H1 (cell line): ENCODE measurements at regions not wholly inside any gene's neighbourhood (a gene's known extent, or its start where the extent isn't known, plus 50 kb on each side); places are given as distances from the start of the nearest gene placed in this dataset.

Experiments
- CTCF ChIA-PET: fragments of 300-600 bp; sonication (Branson Sonifier 250); formaldehyde crosslinking; loops from one replicate; lab custom pipeline; 2021; ENCODE audit not compliant: partially characterized antibody; lab: Charles Lee
- POLR2A ChIA-PET: fragments of 300-600 bp; sonication (Branson Sonifier 250); formaldehyde crosslinking; loops from one replicate; lab custom pipeline; 2021; ENCODE audit warnings: inconsistent platforms; ENCODE audit not compliant: partially characterized antibody; lab: Charles Lee
- DNase-seq, 2 experiments: peaks; one replicate each; pipeline versions ENCODE4 v3.0.0 to v3.0.0-alpha.2; 2010 to 2022; ENCODE audit warnings: low spot score in 2 of 2, low read depth in 1 of 2, mixed read lengths in 1 of 2
- FAIRE-seq: peaks from 2 replicates; lab custom pipeline; 2011; peaks lifted over from hg19 to GRCh38; lab: Jason Lieb, UNC
- H2AFZ ChIP-seq: 2 replicates; pipeline ENCODE4 v1.8.1; 2012; ENCODE audit warnings: low read length, inconsistent platforms
- H2AK5ac ChIP-seq: 2 replicates; pipeline ENCODE4 v1.6.1; 2013; ENCODE audit warnings: low read depth, low read length
- H2BK120ac ChIP-seq: replicated peaks from 2 replicates; pipeline ENCODE3; 2013; ENCODE audit warnings: low read depth, low read length, inconsistent platforms
- H2BK12ac ChIP-seq: 2 replicates; pipeline ENCODE4 v1.6.1; 2013; ENCODE audit warnings: low read depth, low read length
- H2BK15ac ChIP-seq: 2 replicates; pipeline ENCODE4 v1.6.1; 2013; ENCODE audit warnings: low read length
- H2BK20ac ChIP-seq: 2 replicates; pipeline ENCODE4 v1.6.1; 2013; ENCODE audit warnings: low read length
- H2BK5ac ChIP-seq: 2 replicates; pipeline ENCODE4 v1.6.1; 2013; ENCODE audit warnings: low read depth, low read length
- H3K14ac ChIP-seq: 2 replicates; pipeline ENCODE4 v1.6.1; 2013; ENCODE audit warnings: inconsistent platforms; ENCODE audit not compliant: insufficient read length
- H3K18ac ChIP-seq: 2 replicates; pipeline ENCODE4 v1.6.1; 2013; ENCODE audit warnings: low read length; ENCODE audit errors: extremely low read depth
- H3K23ac ChIP-seq: 2 replicates; pipeline ENCODE4 v1.6.1; 2013; ENCODE audit warnings: inconsistent platforms; ENCODE audit not compliant: insufficient read length
- H3K23me2 ChIP-seq: 2 replicates; pipeline ENCODE4 v1.6.1; 2013; ENCODE audit warnings: low read depth, low read length
- H3K27ac ChIP-seq: 2 replicates; pipeline ENCODE4 v1.6.1; 2011; ENCODE audit warnings: low read depth, low read length, inconsistent platforms
- H3K27me3 ChIP-seq, 4 experiments: replicated peaks in 1 of 4; 1 replicate in 1 of 4; 2 replicates in 3 of 4; pipeline versions ENCODE4 v1.6.1 to v1.8.1; 2011 to 2013; ENCODE audit warnings: low read length in 3 of 4, mild to moderate bottlenecking in 3 of 4, inconsistent platforms in 2 of 4, mixed read lengths in 2 of 4, moderate library complexity in 1 of 4; ENCODE audit not compliant: control insufficient read depth in 3 of 4, insufficient read depth in 3 of 4; ENCODE audit errors: extremely low read depth in 1 of 4
- H3K36me3 ChIP-seq, 4 experiments: 2 replicates each; pipeline versions ENCODE4 v1.6.1 to v1.8.1; 2011 to 2013; ENCODE audit warnings: mild to moderate bottlenecking in 4 of 4, low read length in 3 of 4, moderate library complexity in 2 of 4, control low read depth in 1 of 4, inconsistent platforms in 1 of 4; ENCODE audit not compliant: insufficient read depth in 4 of 4, control insufficient read depth in 2 of 4
- H3K4ac ChIP-seq: replicated peaks from 2 replicates; pipeline ENCODE3; 2013; ENCODE audit warnings: low read length, low read depth, mixed read lengths, inconsistent platforms; ENCODE audit not compliant: insufficient read length
- H3K4me1 ChIP-seq, 4 experiments: replicated peaks in 1 of 4; 1 replicate in 1 of 4; 2 replicates in 3 of 4; pipeline versions ENCODE4 v1.6.1 to v1.8.1; 2011 to 2013; ENCODE audit warnings: low read length in 3 of 4, inconsistent platforms in 2 of 4, mixed read lengths in 1 of 4; ENCODE audit not compliant: insufficient read depth in 4 of 4, control insufficient read depth in 3 of 4
- H3K4me2 ChIP-seq, 2 experiments: 2 replicates each; pipeline versions ENCODE4 v1.6.1 to v1.8.1; 2011 to 2013; ENCODE audit warnings: low read depth in 2 of 2, low read length in 2 of 2, control low read depth in 1 of 2, inconsistent platforms in 1 of 2, mild to moderate bottlenecking in 1 of 2; ENCODE audit not compliant: insufficient read depth in 1 of 2
- H3K4me3 ChIP-seq, 4 experiments: fragments of 200-600, 300-600 bp in 1 of 4; sonication (generic), shearing (Covaris generic), sonication (Bioruptor Twin) in 1 of 4; 2 replicates each; pipeline versions ENCODE4 v1.5.1 to v1.8.1; 2011 to 2016; ENCODE audit warnings: low read length in 4 of 4, low read depth in 3 of 4, control low read depth in 2 of 4, inconsistent platforms in 2 of 4, mild to moderate bottlenecking in 2 of 4, mixed read lengths in 1 of 4, moderate library complexity in 1 of 4; ENCODE audit not compliant: insufficient read depth in 2 of 4; ENCODE audit errors: extremely low read depth in 1 of 4
- H3K56ac ChIP-seq: replicated peaks from 2 replicates; pipeline ENCODE3; 2013; ENCODE audit warnings: low read depth, mild to moderate bottlenecking, mixed read lengths, low read length, inconsistent platforms; ENCODE audit not compliant: insufficient read length
- H3K79me1 ChIP-seq: 2 replicates; pipeline ENCODE4 v1.6.1; 2013; ENCODE audit warnings: low read depth, low read length, control low read depth
- H3K79me2 ChIP-seq, 2 experiments: 2 replicates each; pipeline versions ENCODE4 v1.6.1 to v1.8.1; 2012 to 2013; ENCODE audit warnings: low read length in 2 of 2, mild to moderate bottlenecking in 2 of 2, inconsistent platforms in 1 of 2; ENCODE audit not compliant: insufficient read depth in 2 of 2, control insufficient read depth in 1 of 2
- H3K9ac ChIP-seq, 4 experiments: replicated peaks in 1 of 4; 1 replicate in 1 of 4; 2 replicates in 3 of 4; pipeline versions ENCODE4 v1.6.1 to v1.8.1; 2011 to 2013; ENCODE audit warnings: low read depth in 3 of 4, low read length in 3 of 4, control low read depth in 2 of 4, mild to moderate bottlenecking in 2 of 4, moderate library complexity in 2 of 4, inconsistent platforms in 1 of 4; ENCODE audit errors: extremely low read depth in 1 of 4
- H3K9me3 ChIP-seq, 2 experiments: 2 replicates each; pipeline versions ENCODE4 v1.6.1 to v1.8.1; 2012 to 2013; ENCODE audit warnings: mild to moderate bottlenecking in 2 of 2, moderate library complexity in 2 of 2, control low read depth in 1 of 2, inconsistent platforms in 1 of 2, low read depth in 1 of 2, low read length in 1 of 2, mixed read lengths in 1 of 2; ENCODE audit not compliant: insufficient read depth in 2 of 2
- H4K20me1 ChIP-seq, 2 experiments: replicated peaks in 1 of 2; 2 replicates each; pipeline versions ENCODE3 to v1.8.1; 2011 to 2013; ENCODE audit warnings: inconsistent platforms in 2 of 2, low read length in 2 of 2, mild to moderate bottlenecking in 1 of 2; ENCODE audit not compliant: insufficient read depth in 2 of 2, control insufficient read depth in 1 of 2
- H4K5ac ChIP-seq: 2 replicates; pipeline ENCODE4 v1.6.1; 2013; ENCODE audit warnings: low read length, low read depth, mixed read lengths, inconsistent platforms; ENCODE audit not compliant: insufficient read length
- H4K8ac ChIP-seq: 2 replicates; pipeline ENCODE4 v1.8.0; 2013; ENCODE audit warnings: mild to moderate bottlenecking, moderate library complexity, low read length, inconsistent platforms; ENCODE audit not compliant: insufficient read depth; ENCODE audit errors: extremely low read depth
- H4K91ac ChIP-seq: replicated peaks from 2 replicates; pipeline ENCODE3; 2013; ENCODE audit warnings: low read length, mixed read lengths, inconsistent platforms; ENCODE audit not compliant: insufficient read length
- CTCF ChIP-seq, 3 experiments: IDR thresholded peaks; 1 replicate in 2 of 3; 2 replicates in 1 of 3; pipeline versions ENCODE4 v1.5.1 to v1.6.1; 2011; ENCODE audit warnings: low read length in 3 of 3, mild to moderate bottlenecking in 3 of 3, inconsistent platforms in 2 of 3, low read depth in 1 of 3, moderate library complexity in 1 of 3; ENCODE audit not compliant: insufficient read depth in 1 of 3; ENCODE audit errors: control extremely low read depth in 1 of 3
- EGR1 ChIP-seq: IDR thresholded peaks from 2 replicates; pipeline ENCODE4 v1.6.1; 2011; ENCODE audit warnings: low read depth, low read length, borderline replicate concordance
- EP300 ChIP-seq, 2 experiments: IDR thresholded peaks; 1 replicate in 1 of 2; 2 replicates in 1 of 2; pipeline ENCODE4 v1.6.1; 2011 to 2012; ENCODE audit warnings: low read depth in 2 of 2, low read length in 2 of 2, mild to moderate bottlenecking in 2 of 2, borderline replicate concordance in 1 of 2, inconsistent platforms in 1 of 2, moderate library complexity in 1 of 2
- EZH2 ChIP-seq: fragments of 200-600 bp; sonication (generic); IDR thresholded peaks from 2 replicates; pipeline ENCODE4 v1.7.1; 2012; ENCODE audit warnings: low read depth, mild to moderate bottlenecking, moderate library complexity, low read length, inconsistent platforms; ENCODE audit not compliant: severe bottlenecking
- FOSL1 ChIP-seq: IDR thresholded peaks from 2 replicates; pipeline ENCODE4 v1.6.1; 2011; ENCODE audit warnings: mild to moderate bottlenecking, low read depth, low read length, moderate library complexity; ENCODE audit not compliant: insufficient read depth
- HDAC2 ChIP-seq, 2 experiments: fragments of 300-600 bp in 1 of 2; sonication (generic) in 1 of 2; IDR thresholded peaks; 2 replicates each; pipeline ENCODE4 v1.6.1; 2011 to 2012; ENCODE audit warnings: low read depth in 2 of 2, low read length in 2 of 2, mild to moderate bottlenecking in 2 of 2, moderate library complexity in 2 of 2, borderline replicate concordance in 1 of 2, inconsistent platforms in 1 of 2
- KDM1A ChIP-seq: fragments of 200-600, 300-600 bp; sonication (generic); IDR thresholded peaks from 2 replicates; pipeline ENCODE4 v1.7.1; 2016; ENCODE audit warnings: mild to moderate bottlenecking, low read length, borderline replicate concordance
- NRF1 ChIP-seq: IDR thresholded peaks from 2 replicates; pipeline ENCODE4 v1.6.1; 2011; ENCODE audit warnings: mild to moderate bottlenecking, low read depth, low read length, improper control_type of control experiment
- SIN3A ChIP-seq, 2 experiments: IDR thresholded peaks in 1 of 2; conservative IDR thresholded peaks in 1 of 2; 2 replicates each; pipeline ENCODE4 v1.6.1; 2011 to 2012; ENCODE audit warnings: low read length in 2 of 2, improper control_type of control experiment in 1 of 2, low read depth in 1 of 2, mild to moderate bottlenecking in 1 of 2
- SIRT6 ChIP-seq: IDR thresholded peaks from one replicate; pipeline ENCODE4 v1.7.1; 2012; ENCODE audit warnings: low read length, inconsistent platforms
- TAF1 ChIP-seq: IDR thresholded peaks from 2 replicates; pipeline ENCODE4 v1.6.1; 2011; ENCODE audit warnings: mild to moderate bottlenecking, low read depth, low read length
- TBP ChIP-seq: IDR thresholded peaks from 2 replicates; pipeline ENCODE4 v1.6.1; 2011; ENCODE audit warnings: low read depth, low read length, improper control_type of control experiment
- TCF12 ChIP-seq: IDR thresholded peaks from 2 replicates; pipeline ENCODE4 v1.6.1; 2011; ENCODE audit warnings: low read depth, mild to moderate bottlenecking, low read length

GRCh38 chr4:158013858-158014257 is 159.0 kb downstream of the GASK1B start:
- H3K9ac ChIP-seq = no peak overlapping the region
- H3K36me3 ChIP-seq = no peaks in the 10 kb centered on the region
- no peak overlapping the region for H2BK20ac ChIP-seq
- no peak for FAIRE-seq
- no peak overlapping the region for H3K18ac ChIP-seq
- no peak overlapping the region for H3K27ac ChIP-seq
- H3K4me2 ChIP-seq = no peak overlapping the region
- no peak overlapping the region for H2BK120ac ChIP-seq
- no peak overlapping the region for H3K14ac ChIP-seq
- no peaks in the 10 kb centered on the region for H3K4me1 ChIP-seq
- H3K9me3 ChIP-seq = no peaks in the 10 kb centered on the region
- H3K23me2 ChIP-seq = no peaks in the 10 kb centered on the region
- POLR2A ChIA-PET = no interaction called here
- no peak overlapping the region for H4K5ac ChIP-seq
- no peak overlapping the region for H4K91ac ChIP-seq
- no peak overlapping the region for H2AK5ac ChIP-seq
- no peak overlapping the region for H3K56ac ChIP-seq
- H3K27me3 ChIP-seq = no peaks in the 10 kb centered on the region
- H3K79me1 ChIP-seq = no peaks in the 10 kb centered on the region
- no peaks in the 10 kb centered on the region for H3K79me2 ChIP-seq
- no peaks in the 10 kb centered on the region for H4K20me1 ChIP-seq
- no peak overlapping the region for H2AFZ ChIP-seq
- H4K8ac ChIP-seq = no peak overlapping the region
- H3K4ac ChIP-seq = no peak overlapping the region
- no peak overlapping the region for H2BK15ac ChIP-seq
- H3K23ac ChIP-seq = no peak overlapping the region
- H3K4me3 ChIP-seq = no peak overlapping the region
- CTCF ChIA-PET = interaction anchor here (0.8 kb wide), 1 partner anchor 20 kb away, joined by 3 read pairs; no protein-coding TSS in a partner anchor
- H2BK12ac ChIP-seq = no peak overlapping the region
- H2BK5ac ChIP-seq = no peak overlapping the region
- no peak for DNase-seq
- TF ChIP-seq EP300 (IDR thresholded peaks at IDR 0.05; ENCODE audit: borderline replicate concordance in 1 of 2, low read depth in 2 of 2, low read length in 2 of 2) (no peak), HDAC2 (IDR thresholded peaks at IDR 0.05; ENCODE audit: borderline replicate concordance in 1 of 2, low read depth in 2 of 2, low read length in 2 of 2) (no peak), NRF1 (no peak), TAF1 (no peak), CTCF (IDR thresholded peaks at IDR 0.05; ENCODE audit: control extremely low read depth in 1 of 3, insufficient read depth in 1 of 3, low read depth in 1 of 3, low read length in 3 of 3) (no peak), EZH2 (no peak), SIN3A (conservative IDR thresholded peaks at IDR 0.05 in 1 of 2, IDR thresholded peaks at IDR 0.05 in 1 of 2; ENCODE audit: low read depth in 1 of 2, low read length in 2 of 2) (no peak), TCF12 (no peak), KDM1A (no peak), SIRT6 (no peak), EGR1 (no peak), FOSL1 (no peak), TBP (no peak)
